ENCODE measurements at regions not wholly inside any gene's neighbourhood (a gene's known extent, or its start where the extent isn't known, plus 50 kb on each side); places are given as distances from the start of the nearest gene placed in this dataset.

DNA sequence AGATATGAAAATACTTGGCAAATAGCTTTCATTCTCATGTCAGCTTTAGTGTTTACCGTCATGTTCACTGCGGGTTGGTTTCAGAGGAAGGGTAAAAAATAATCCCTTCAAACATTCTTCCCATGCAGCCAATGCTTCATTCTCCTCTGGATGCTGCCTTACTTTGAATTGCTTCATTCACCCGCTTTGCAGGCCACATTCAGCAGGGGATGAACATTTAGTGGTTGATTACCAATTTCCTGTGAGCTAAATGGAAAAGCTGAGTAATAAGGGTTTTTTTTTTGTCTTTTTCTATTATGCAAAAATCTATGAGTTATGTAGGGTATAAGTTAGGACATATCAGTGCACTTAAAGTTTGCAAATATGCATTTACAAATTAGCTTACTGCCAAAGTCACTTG lies 96.3 kb upstream of the MEF2C start:
- no peak overlapping the region for H3K4me3 ChIP-seq (ENCODE audit: low read depth, low read length)
- TF ChIP-seq, protein P1, sequence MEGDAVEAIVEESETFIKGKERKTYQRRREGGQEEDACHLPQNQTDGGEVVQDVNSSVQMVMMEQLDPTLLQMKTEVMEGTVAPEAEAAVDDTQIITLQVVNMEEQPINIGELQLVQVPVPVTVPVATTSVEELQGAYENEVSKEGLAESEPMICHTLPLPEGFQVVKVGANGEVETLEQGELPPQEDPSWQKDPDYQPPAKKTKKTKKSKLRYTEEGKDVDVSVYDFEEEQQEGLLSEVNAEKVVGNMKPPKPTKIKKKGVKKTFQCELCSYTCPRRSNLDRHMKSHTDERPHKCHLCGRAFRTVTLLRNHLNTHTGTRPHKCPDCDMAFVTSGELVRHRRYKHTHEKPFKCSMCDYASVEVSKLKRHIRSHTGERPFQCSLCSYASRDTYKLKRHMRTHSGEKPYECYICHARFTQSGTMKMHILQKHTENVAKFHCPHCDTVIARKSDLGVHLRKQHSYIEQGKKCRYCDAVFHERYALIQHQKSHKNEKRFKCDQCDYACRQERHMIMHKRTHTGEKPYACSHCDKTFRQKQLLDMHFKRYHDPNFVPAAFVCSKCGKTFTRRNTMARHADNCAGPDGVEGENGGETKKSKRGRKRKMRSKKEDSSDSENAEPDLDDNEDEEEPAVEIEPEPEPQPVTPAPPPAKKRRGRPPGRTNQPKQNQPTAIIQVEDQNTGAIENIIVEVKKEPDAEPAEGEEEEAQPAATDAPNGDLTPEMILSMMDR (IDR thresholded peaks at IDR 0.05; ENCODE audit: insufficient read depth, low read depth, low read length, missing control alignments): no peak
- DNase-seq (ENCODE audit: low read depth): peak; percentile 34

DNA sequence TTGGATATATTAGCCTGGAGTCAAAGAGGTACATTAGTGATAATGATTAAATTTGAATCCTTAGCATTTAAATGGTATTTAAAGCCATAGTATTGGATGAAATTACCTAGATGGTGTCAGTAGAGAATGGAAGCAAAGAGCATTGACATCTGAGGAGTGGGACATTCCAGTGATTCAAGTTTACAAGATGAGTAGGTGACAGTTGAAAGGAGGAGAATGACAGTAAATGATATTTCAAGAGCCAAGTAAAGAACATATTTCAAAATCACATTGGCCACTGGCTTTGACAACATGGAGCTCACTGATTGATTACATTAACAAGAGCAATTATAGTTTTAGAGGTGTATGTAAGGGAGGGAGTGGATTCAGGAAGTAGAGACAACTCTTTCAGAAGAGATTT lies 93.9 kb upstream of the MEF2C start:
- TF ChIP-seq, protein P1 (IDR thresholded peaks at IDR 0.05; ENCODE audit: insufficient read depth, low read depth, low read length, missing control alignments): no peak
- DNase-seq (ENCODE audit: low read depth): no peak
- no peak overlapping the region for H3K4me3 ChIP-seq (ENCODE audit: low read depth, low read length)

DNA sequence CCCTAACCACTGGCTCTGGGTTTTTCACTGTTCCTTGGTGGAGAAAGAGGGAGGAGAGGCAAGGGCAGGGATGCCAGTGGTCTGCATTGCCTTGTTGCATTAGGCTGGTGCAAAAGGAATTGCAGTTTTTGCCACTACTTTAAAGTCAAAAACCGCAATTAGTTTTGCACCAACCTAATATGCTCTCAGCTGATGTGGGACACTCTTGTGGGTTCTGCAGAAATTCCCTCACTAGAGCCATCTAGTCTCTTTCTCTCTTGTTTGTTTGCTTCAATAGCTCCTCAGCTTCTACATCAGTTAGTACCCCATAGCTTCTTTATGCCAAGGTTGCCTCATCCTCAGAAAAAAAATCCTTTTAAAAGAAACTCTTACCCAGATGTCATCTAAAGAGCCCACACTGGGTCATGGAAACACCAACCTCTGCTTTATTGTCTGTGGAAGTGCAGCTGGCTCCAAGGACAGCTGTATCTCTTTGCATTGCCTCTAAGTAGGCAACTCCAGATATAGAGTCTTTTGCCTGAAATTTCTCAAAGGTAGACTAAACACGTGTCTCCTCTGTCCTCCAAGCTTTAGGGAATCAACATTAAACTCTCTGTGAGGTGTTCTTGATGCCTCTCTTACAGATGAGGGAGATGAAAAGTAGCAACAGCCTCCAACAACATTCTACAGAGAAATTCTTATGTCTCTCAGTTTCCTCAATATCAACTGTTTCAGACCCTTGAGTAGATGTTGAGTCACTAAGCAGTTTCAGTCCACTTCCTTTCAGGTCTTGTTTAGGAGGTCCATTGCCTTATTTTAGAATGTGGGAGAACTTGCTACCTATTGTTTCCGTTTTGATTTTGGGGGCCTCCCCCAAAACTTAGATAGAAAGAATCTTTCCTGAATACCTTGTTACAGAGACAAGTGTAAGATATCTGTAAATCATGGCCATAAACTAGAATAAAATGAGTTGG lies 84.9 kb upstream of the MEF2C start:
- TF ChIP-seq, protein P1 (IDR thresholded peaks at IDR 0.05; ENCODE audit: insufficient read depth, low read depth, low read length, missing control alignments): no peak
- DNase-seq (ENCODE audit: low read depth): peak; percentile 48
- no peak overlapping the region for H3K4me3 ChIP-seq (ENCODE audit: low read depth, low read length)

DNA sequence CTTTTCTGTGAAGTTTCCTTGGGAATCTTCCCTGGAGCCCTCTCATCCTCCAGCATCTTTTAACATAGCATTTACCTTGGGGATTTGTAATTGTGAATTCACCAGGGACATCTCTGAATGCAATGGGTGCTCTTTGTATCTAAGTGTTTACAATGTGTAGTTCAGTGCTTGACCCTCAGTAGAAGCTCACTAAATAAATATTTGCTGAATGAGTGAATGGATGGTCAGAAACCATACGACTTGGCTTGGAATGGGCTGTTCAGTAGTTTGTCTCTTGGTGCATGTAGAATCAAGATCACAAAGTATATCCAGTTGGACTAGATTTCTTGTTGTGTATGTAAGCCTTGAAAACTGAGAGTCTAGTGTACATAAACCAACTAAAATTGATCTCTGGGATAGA lies 81.8 kb upstream of the MEF2C start:
- no peak for DNase-seq (ENCODE audit: low read depth)
- no peak overlapping the region for H3K4me3 ChIP-seq (ENCODE audit: low read depth, low read length)
- TF ChIP-seq, protein P1 (IDR thresholded peaks at IDR 0.05; ENCODE audit: insufficient read depth, low read depth, low read length, missing control alignments): no peak

DNA sequence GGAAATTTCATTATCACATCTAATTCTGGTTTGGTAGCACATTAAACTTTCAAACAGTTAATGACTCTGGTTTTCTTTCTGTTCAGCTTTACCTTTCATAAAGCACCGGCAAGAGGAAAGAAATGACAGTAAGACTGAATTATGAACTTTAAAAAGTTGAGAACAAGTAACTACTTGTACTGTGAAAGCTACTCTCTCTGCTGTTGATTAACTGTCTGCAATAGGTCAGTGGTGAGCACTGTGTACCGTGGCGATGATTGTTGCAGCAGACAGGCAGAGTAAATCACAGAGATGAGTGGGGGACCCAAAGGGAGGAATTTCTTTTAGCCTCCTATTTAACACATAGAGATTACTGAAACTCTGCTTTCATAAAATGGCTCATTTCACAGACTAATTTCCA lies 74.0 kb upstream of the MEF2C start:
- H3K4me3 ChIP-seq (ENCODE audit: low read depth, low read length): no peak overlapping the region
- no peak for DNase-seq (ENCODE audit: low read depth)
- TF ChIP-seq, protein P1 (IDR thresholded peaks at IDR 0.05; ENCODE audit: insufficient read depth, low read depth, low read length, missing control alignments): no peak

DNA sequence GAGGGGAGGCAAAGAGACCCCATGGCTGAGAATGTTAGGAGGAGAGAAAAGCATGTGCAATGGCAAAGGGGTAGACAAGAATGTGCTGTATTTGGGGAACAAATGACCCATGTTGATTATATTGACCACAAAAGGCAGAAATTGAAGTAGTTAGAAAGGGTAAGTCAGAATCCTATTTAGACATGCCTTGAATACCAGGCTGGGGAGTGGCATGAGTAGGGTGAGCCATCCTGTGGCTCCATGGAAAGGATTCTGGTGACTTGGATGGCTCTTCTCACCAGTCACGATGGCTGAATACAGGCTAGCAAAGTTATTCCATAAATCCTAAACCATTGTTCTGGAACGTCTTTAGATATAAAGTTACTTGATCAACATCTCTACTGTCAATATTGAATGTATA lies 73.4 kb upstream of the MEF2C start:
- H3K4me3 ChIP-seq (ENCODE audit: low read depth, low read length): no peak overlapping the region
- TF ChIP-seq, protein P1 (IDR thresholded peaks at IDR 0.05; ENCODE audit: insufficient read depth, low read depth, low read length, missing control alignments): no peak
- no peak for DNase-seq (ENCODE audit: low read depth)

Measured in GM12865 (cell line).